Mucosa of descending colon (tissue), 3 donors: ENCODE measurements at regions not wholly inside any gene's neighbourhood (a gene's known extent, or its start where the extent isn't known, plus 50 kb on each side); places are given as distances from the start of the nearest gene placed in this dataset.

ENCODE experiments used
- ATAC-seq: fragments of 200-7000 bp; cut with Tn5 transposase; one replicate; pipeline ENCODE4 v1.9.1; 2020; ENCODE audit warnings: mild to moderate bottlenecking, moderate library complexity
- DNase-seq, 3 donors: peaks; one replicate each; pipeline ENCODE4 v3.0.0-alpha.2; 2020
- H3K36me3 ChIP-seq: fragments of 200-600 bp; one replicate; pipeline ENCODE4 v1.8.0; 2021; ENCODE audit warnings: low read depth, mild to moderate bottlenecking
- H3K4me1 ChIP-seq: fragments of 200-600 bp; one replicate; pipeline ENCODE4 v1.8.0; 2021; ENCODE audit warnings: low read depth, mild to moderate bottlenecking
- H3K4me3 ChIP-seq: fragments of 200-600 bp; one replicate; pipeline ENCODE4 v1.8.0; 2021; ENCODE audit warnings: mild to moderate bottlenecking
- H3K9me3 ChIP-seq: fragments of 200-600 bp; one replicate; pipeline ENCODE4 v1.8.0; 2021; ENCODE audit warnings: mild to moderate bottlenecking
- intact Hi-C, 2 donors: fragments of 100-400 bp; cut with DNase I in 1 of 2; cut with micrococcal nuclease in 1 of 2; formaldehyde crosslinking; loops; one replicate each; pipeline versions ENCODE4 v1.11.0 to v1.11.1; 2022; cut with DNase I, micrococcal nuclease
- TF ChIP-seq, protein P1 (sequence below): fragments of 200-600 bp; IDR thresholded peaks from one replicate; pipeline ENCODE4 v1.8.0; 2022; ENCODE audit warnings: antibody characterized with exemption, mild to moderate bottlenecking
- donor health status: DM: no; HTN: no; CAD: no; lungs with moderate emphysema.
- donor health status: DM: no; HTN: no; CAD: no.
- donor health status: DM: no; HTN: yes; CAD: no.

DNA sequence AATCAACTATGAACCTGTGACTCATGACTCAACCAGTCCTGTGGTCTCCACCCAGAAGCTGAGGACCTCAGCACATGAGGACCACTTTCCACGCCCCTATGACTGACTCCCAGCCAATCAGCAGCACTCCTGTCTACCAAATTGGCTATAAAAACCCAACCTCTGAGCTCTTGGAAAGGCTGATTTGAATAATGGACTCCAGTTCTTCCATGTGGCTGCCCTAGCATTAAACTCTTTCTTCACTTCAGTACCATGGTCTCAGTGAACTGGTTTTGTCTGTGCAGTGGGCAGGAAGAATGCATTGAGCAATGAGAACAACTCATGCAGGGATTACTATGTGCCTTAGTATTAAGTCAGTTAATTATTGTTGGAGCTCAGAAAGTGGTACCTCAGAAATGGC is 78.3 kb downstream of the CMPK2 start:
- no peak overlapping the region for H3K4me3 ChIP-seq
- H3K36me3 ChIP-seq = no peaks in the 10 kb centered on the region
- no peaks in the 10 kb centered on the region for H3K9me3 ChIP-seq
- DNase-seq (no peak), ATAC-seq (no peak)
- intact Hi-C loops = no loop called here
- TF ChIP-seq, protein P1, sequence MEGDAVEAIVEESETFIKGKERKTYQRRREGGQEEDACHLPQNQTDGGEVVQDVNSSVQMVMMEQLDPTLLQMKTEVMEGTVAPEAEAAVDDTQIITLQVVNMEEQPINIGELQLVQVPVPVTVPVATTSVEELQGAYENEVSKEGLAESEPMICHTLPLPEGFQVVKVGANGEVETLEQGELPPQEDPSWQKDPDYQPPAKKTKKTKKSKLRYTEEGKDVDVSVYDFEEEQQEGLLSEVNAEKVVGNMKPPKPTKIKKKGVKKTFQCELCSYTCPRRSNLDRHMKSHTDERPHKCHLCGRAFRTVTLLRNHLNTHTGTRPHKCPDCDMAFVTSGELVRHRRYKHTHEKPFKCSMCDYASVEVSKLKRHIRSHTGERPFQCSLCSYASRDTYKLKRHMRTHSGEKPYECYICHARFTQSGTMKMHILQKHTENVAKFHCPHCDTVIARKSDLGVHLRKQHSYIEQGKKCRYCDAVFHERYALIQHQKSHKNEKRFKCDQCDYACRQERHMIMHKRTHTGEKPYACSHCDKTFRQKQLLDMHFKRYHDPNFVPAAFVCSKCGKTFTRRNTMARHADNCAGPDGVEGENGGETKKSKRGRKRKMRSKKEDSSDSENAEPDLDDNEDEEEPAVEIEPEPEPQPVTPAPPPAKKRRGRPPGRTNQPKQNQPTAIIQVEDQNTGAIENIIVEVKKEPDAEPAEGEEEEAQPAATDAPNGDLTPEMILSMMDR = no peak
- no peaks in the 10 kb centered on the region for H3K4me1 ChIP-seq

DNA sequence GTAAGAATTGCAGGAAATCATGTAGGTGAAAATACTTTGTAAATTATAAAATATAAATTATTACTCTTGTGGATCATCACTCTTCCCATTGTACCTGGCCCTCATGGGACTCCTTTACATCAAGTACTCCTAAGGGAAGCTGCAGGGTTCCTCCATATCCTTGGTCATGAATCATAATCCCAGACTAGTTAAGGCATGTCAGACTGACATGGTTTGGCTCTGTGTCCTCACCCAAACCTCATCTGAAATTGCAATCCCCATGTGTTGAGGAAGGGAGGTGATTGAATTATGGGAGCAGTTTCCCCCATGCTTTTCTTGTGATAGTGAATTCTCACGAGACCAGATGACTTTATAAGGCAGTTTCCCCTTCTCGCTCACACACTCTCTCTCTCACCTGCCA is 77.1 kb downstream of the CMPK2 start:
- no peaks in the 10 kb centered on the region for H3K36me3 ChIP-seq
- H3K4me1 ChIP-seq = no peaks in the 10 kb centered on the region
- no peak overlapping the region for H3K4me3 ChIP-seq
- no peaks in the 10 kb centered on the region for H3K9me3 ChIP-seq
- no peak for ATAC-seq
- TF ChIP-seq, protein P1 = no peak
- DNase-seq = no peak
- intact Hi-C loops = no loop called here

DNA sequence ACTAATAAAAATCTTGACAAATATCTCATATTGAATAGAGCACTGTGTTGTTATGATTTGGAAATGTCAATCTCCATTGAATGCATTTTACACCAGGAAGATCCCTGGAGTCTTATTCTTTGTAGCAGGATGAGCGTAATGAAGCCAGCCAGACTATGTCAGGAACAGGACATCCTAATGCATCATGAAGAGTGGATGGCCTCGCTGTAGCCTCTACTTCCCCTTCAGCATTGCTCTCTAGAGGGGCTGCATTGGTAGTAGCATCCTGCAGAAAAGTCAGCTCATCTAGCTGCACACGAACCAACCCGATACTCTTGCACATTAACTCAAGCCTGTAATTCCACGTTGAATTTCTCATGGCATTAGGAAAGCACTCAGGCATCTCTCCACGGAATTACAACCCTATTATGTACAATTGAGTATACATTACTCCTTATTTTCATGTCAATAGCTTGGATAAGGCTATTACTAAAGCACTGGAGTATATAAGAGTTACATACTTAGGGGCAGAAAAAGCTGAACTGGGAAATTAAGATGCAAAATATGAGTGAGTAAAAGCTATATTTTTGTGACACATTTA is 76.1 kb downstream of the CMPK2 start:
- H3K9me3 ChIP-seq = no peaks in the 10 kb centered on the region
- intact Hi-C loops = no loop called here
- DNase-seq = no peak

DNA sequence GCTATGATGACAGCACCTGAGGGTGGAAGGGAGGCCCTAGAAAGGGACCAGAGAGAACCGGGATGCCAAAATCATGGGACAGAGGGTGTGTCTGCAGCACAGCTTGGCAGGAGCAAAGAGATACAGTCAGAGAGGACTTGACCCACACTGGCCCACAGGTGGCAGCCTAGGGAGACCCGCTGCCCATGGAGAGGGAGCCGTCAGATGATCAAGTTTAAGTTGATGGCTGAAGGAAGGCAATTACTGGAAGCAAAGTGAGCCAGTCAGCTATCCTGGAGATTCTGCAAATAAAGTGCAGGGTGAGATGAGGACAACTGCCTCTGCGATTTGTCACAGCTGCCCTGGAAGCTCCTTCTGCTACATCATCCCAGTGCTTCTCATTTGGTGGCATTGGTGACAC is 74.0 kb downstream of the CMPK2 start:
- Histone ChIP-seq H3K9me3 (no peaks in the 10 kb centered on the region), H3K36me3 (no peaks in the 10 kb centered on the region), H3K4me3 (no peak overlapping the region), H3K4me1 (no peaks in the 10 kb centered on the region)
- intact Hi-C loops = no loop called here
- DNase-seq (no peak), ATAC-seq (no peak)
- TF ChIP-seq, protein P1 = no peak

More for the DNA sequence above, 76.1 kb downstream of the CMPK2 start:
- H3K4me3 ChIP-seq = no peak overlapping the region
- no peaks in the 10 kb centered on the region for H3K36me3 ChIP-seq
- H3K4me1 ChIP-seq = no peaks in the 10 kb centered on the region
- TF ChIP-seq, protein P1 = no peak
- no peak for ATAC-seq

DNA sequence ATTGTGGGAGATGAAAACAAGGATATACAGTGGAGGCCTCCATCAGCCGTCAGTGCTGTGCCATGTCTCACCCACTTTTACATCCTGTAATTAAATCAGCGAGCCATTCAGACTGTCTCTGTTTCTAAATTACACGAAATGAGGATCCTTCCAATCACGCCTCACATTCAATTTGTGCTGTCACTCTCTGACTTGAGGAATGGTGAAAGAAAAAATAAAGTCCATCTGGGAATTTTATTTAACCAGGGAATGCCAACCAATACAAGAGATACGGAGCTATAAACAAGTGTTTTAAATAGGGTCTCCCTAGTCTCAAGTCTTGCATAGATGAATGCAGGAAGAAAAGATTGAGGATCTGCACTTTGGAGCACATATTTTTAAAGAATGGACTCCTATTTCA is 72.8 kb downstream of the CMPK2 start:
- H3K36me3 ChIP-seq = no peaks in the 10 kb centered on the region
- intact Hi-C loops = no loop called here
- TF ChIP-seq, protein P1 = no peak
- DNase-seq (no peak), ATAC-seq (no peak)
- no peaks in the 10 kb centered on the region for H3K9me3 ChIP-seq
- no peaks in the 10 kb centered on the region for H3K4me1 ChIP-seq
- H3K4me3 ChIP-seq = no peak overlapping the region

DNA sequence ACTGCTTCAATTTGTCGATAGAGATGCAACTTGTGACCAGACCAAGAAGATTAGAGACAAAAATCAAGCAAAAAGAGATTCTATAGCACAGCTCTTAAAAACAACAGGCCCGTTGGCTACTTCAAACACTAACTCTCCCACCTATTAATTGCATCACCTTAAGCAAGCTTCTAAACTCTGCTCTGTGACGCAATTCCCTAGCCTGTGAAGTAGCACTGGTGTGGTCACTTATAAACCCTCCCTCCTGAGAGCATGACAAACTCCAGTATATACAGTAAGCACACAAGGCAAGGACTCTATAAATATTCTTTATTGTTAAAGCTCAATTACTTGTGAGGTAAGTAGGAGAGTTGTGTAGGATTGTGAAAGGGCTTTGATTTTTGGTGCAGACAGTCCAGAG is 72.3 kb downstream of the CMPK2 start:
- H3K4me1 ChIP-seq = no peaks in the 10 kb centered on the region
- no peak overlapping the region for H3K4me3 ChIP-seq
- no peaks in the 10 kb centered on the region for H3K9me3 ChIP-seq
- ATAC-seq (no peak), DNase-seq (no peak)
- TF ChIP-seq, protein P1 = no peak
- H3K36me3 ChIP-seq = no peaks in the 10 kb centered on the region
- intact Hi-C loops = no loop called here
